ENCODE measurements at regions not wholly inside any gene's neighbourhood (a gene's known extent, or its start where the extent isn't known, plus 50 kb on each side); places are given as distances from the start of the nearest gene placed in this dataset.

GRCh38 chr18:8914404-8915264, 187.9 kb upstream of the NDUFV2 start (continued):
- peak; percentile 47; the same call in 1 of the 2 replicates for TF ChIP-seq TRIM25 (IDR thresholded peaks at IDR 0.05; ENCODE audit: borderline replicate concordance)
- TF ChIP-seq HEY1 (CRISPR knock-in tag; IDR thresholded peaks at IDR 0.05; ENCODE audit: borderline replicate concordance) = 0 out of 2 replicates have a peak, but pooled peaks have one; percentile 46
- TF ChIP-seq ZNF407 (IDR thresholded peaks at IDR 0.05; ENCODE audit: low read depth) = peak; percentile 40; the same call in 1 of the 2 replicates
- TF ChIP-seq BRD9 (IDR thresholded peaks at IDR 0.05; ENCODE audit: low read depth, partially characterized antibody) = peak; percentile 87
- peak in 1 of 2 experiments; percentile 38 for TF ChIP-seq NCOA2 (IDR thresholded peaks at IDR 0.05; ENCODE audit: partially characterized antibody in 2 of 2)
- 0 out of 2 replicates have a peak, but pooled peaks have one; percentile 70 for TF ChIP-seq ZBTB26 (CRISPR knock-in tag; IDR thresholded peaks at IDR 0.05)
- TF ChIP-seq DNMT1 (IDR thresholded peaks at IDR 0.05) = 0 out of 2 replicates have a peak, but pooled peaks have one; percentile 24
- peak; percentile 63 for TF ChIP-seq DPF2 (IDR thresholded peaks at IDR 0.05)
- TF ChIP-seq NCOR1 (IDR thresholded peaks at IDR 0.05) = peak; percentile 46
- peak; percentile 8; the same call in 1 of the 2 replicates for TF ChIP-seq L3MBTL2 (IDR thresholded peaks at IDR 0.05)
- TF ChIP-seq TRIM28 (IDR thresholded peaks at IDR 0.05) = peak; percentile 58; the same call in 1 of the 2 replicates
- peak; percentile 33; the same call in 1 of the 2 replicates for TF ChIP-seq SPI1 (IDR thresholded peaks at IDR 0.05; ENCODE audit: borderline replicate concordance, low read depth, low read length)

All from K562 (cell line).